ENCODE measurements at regions not wholly inside any gene's neighbourhood (a gene's known extent, or its start where the extent isn't known, plus 50 kb on each side); places are given as distances from the start of the nearest gene placed in this dataset.
A peak's percentile ranks its signal among the peaks of the same experiment; 100 is the strongest.

- Mint-ChIP-seq H3K27me3 (ENCODE audit: unreplicated experiment) (no peaks in the 10 kb centered on the region), H3K9me3 (ENCODE audit: unreplicated experiment) (peaks cover 48% of the 10 kb centered on the region), H3K27ac (ENCODE audit: unreplicated experiment) (no peak overlapping the region), H3K4me3 (ENCODE audit: unreplicated experiment) (no peak overlapping the region), H3K4me1 (ENCODE audit: unreplicated experiment) (peaks cover 2% of the 10 kb centered on the region), H3K36me3 (ENCODE audit: low read depth, unreplicated experiment) (peaks cover 23% of the 10 kb centered on the region)
- DNase-seq (ENCODE audit: low spot score), result no peak
- TF ChIP-seq, protein P1, sequence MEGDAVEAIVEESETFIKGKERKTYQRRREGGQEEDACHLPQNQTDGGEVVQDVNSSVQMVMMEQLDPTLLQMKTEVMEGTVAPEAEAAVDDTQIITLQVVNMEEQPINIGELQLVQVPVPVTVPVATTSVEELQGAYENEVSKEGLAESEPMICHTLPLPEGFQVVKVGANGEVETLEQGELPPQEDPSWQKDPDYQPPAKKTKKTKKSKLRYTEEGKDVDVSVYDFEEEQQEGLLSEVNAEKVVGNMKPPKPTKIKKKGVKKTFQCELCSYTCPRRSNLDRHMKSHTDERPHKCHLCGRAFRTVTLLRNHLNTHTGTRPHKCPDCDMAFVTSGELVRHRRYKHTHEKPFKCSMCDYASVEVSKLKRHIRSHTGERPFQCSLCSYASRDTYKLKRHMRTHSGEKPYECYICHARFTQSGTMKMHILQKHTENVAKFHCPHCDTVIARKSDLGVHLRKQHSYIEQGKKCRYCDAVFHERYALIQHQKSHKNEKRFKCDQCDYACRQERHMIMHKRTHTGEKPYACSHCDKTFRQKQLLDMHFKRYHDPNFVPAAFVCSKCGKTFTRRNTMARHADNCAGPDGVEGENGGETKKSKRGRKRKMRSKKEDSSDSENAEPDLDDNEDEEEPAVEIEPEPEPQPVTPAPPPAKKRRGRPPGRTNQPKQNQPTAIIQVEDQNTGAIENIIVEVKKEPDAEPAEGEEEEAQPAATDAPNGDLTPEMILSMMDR (IDR thresholded peaks at IDR 0.05; ENCODE audit: unreplicated experiment), result no peak
Observed at GRCh38 chr19:27741236-27741635, 1471.7 kb downstream of the UQCRFS1 start.

- peaks cover 31% of the 10 kb centered on the region for H3K36me3 Mint-ChIP-seq (ENCODE audit: low read depth, unreplicated experiment)
Observed at GRCh38 chr19:27740396-27740795, 1472.6 kb downstream of the UQCRFS1 start.

DNA sequence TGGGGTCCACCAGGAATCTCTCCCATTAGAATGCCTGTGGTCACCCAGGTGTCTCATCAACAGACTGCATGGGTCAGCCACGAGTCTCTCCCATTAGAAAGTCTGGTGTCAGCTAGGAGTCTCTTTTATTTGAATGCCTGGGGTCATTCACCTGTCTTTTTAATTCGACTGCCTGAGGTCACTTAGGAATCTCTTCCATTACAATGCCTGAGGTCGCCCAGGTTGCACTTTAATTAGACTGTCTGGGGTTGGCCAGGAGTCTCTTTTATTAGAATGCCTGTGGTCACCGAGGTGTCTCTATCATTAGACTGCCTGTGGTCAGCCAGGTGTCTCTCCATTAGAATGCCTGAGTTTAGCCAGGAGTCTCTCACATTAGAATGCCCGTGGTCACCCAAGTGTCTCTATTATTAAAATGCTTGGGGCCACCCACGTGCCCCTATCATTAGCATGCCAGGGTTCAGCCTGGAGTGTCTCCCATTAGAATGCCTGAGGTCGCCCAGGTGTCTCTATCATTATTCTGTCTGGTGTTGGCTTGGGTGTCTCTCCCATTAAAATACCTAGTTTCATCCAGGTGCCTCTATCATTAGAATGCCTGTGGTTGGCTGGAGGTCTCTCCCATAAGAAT is 1474.3 kb downstream of the UQCRFS1 start:
- Mint-ChIP-seq H3K36me3 (ENCODE audit: low read depth, unreplicated experiment) (peaks cover 41% of the 10 kb centered on the region), H3K27ac (ENCODE audit: unreplicated experiment) (no peak overlapping the region), H3K4me1 (ENCODE audit: unreplicated experiment) (no peaks in the 10 kb centered on the region), H3K4me3 (ENCODE audit: unreplicated experiment) (no peak overlapping the region), H3K9me3 (ENCODE audit: unreplicated experiment) (peaks cover 67% of the 10 kb centered on the region), H3K27me3 (ENCODE audit: unreplicated experiment) (no peaks in the 10 kb centered on the region)
- TF ChIP-seq, protein P1 (IDR thresholded peaks at IDR 0.05; ENCODE audit: unreplicated experiment), result no peak
- no peak for DNase-seq (ENCODE audit: low spot score)

More at GRCh38 chr19:27740396-27740795, 1472.6 kb downstream of the UQCRFS1 start:
- Mint-ChIP-seq H3K4me1 (ENCODE audit: unreplicated experiment) (no peaks in the 10 kb centered on the region), H3K4me3 (ENCODE audit: unreplicated experiment) (no peak overlapping the region), H3K27me3 (ENCODE audit: unreplicated experiment) (no peaks in the 10 kb centered on the region), H3K9me3 (ENCODE audit: unreplicated experiment) (peaks cover 57% of the 10 kb centered on the region), H3K27ac (ENCODE audit: unreplicated experiment) (no peak overlapping the region)
- DNase-seq (ENCODE audit: low spot score), result no peak
- TF ChIP-seq, protein P1 (IDR thresholded peaks at IDR 0.05; ENCODE audit: unreplicated experiment), result no peak

DNA sequence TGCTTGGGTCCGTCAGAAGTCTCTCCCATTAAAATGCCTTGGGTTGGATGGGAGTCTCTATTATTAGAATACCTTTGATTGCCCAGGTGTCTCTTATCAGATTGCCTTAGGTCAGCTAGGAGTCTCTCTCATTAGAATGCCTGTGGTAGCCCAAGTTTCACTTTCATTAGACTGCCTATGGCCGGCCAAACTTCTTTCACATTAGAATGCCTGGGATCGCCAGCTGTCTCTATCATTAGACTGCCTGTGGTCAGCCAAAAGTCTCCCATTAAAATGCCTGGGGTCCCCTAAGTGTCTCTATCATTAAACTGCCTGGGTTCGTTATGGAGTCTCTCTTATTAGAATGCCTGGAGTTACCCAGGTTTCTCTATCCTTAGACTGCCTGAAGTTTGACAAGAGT is 1476.7 kb downstream of the UQCRFS1 start:
- Mint-ChIP-seq H3K27me3 (ENCODE audit: unreplicated experiment) (no peaks in the 10 kb centered on the region), H3K4me3 (ENCODE audit: unreplicated experiment) (no peak overlapping the region), H3K9me3 (ENCODE audit: unreplicated experiment) (peaks cover 63% of the 10 kb centered on the region), H3K27ac (ENCODE audit: unreplicated experiment) (no peak overlapping the region), H3K36me3 (ENCODE audit: low read depth, unreplicated experiment) (peaks cover 30% of the 10 kb centered on the region), H3K4me1 (ENCODE audit: unreplicated experiment) (no peaks in the 10 kb centered on the region)
- TF ChIP-seq, protein P1 (IDR thresholded peaks at IDR 0.05; ENCODE audit: unreplicated experiment), result no peak
- no peak for DNase-seq (ENCODE audit: low spot score)

GRCh38 chr19:27735314-27735713 is 1477.6 kb downstream of the UQCRFS1 start:
- H3K36me3 Mint-ChIP-seq (ENCODE audit: low read depth, unreplicated experiment), result peaks cover 25% of the 10 kb centered on the region
- H3K4me1 Mint-ChIP-seq (ENCODE audit: unreplicated experiment), result no peaks in the 10 kb centered on the region
- peak overlapping the region; percentile 38 for H3K4me3 Mint-ChIP-seq (ENCODE audit: unreplicated experiment)
- TF ChIP-seq, protein P1 (IDR thresholded peaks at IDR 0.05; ENCODE audit: unreplicated experiment), result no peak
- peaks cover 54% of the 10 kb centered on the region for H3K9me3 Mint-ChIP-seq (ENCODE audit: unreplicated experiment)
- DNase-seq (ENCODE audit: low spot score), result no peak
- no peaks in the 10 kb centered on the region for H3K27me3 Mint-ChIP-seq (ENCODE audit: unreplicated experiment)
- H3K27ac Mint-ChIP-seq (ENCODE audit: unreplicated experiment), result no peak overlapping the region
